Left ventricle myocardium inferior (tissue), 1 donor: ENCODE measurements at regions not wholly inside any gene's neighbourhood (a gene's known extent, or its start where the extent isn't known, plus 50 kb on each side); places are given as distances from the start of the nearest gene placed in this dataset.

Experiments used
- DNase-seq: peaks from one replicate; pipeline ENCODE4 v3.0.0-alpha.2; 2020
- H3K27ac ChIP-seq: fragments of 200-600 bp; replicated peaks from 2 replicates; pipeline ENCODE4 v1.8.0; 2021
- H3K27me3 ChIP-seq: fragments of 200-600 bp; 2 replicates; pipeline ENCODE4 v1.8.0; 2021; ENCODE audit warnings: low read depth
- H3K36me3 ChIP-seq: fragments of 200-600 bp; 2 replicates; pipeline ENCODE4 v1.8.0; 2021
- H3K4me1 ChIP-seq: fragments of 200-600 bp; 2 replicates; pipeline ENCODE4 v1.8.0; 2021
- H3K4me3 ChIP-seq: fragments of 200-600 bp; 2 replicates; pipeline ENCODE4 v1.8.0; 2021; ENCODE audit warnings: mild to moderate bottlenecking, moderate library complexity
- H3K9me3 ChIP-seq: fragments of 200-600 bp; replicated peaks from 2 replicates; pipeline ENCODE4 v1.8.0; 2021
- CTCF ChIP-seq: fragments of 200-600 bp; IDR thresholded peaks from 2 replicates; pipeline ENCODE4 v1.8.0; 2021; ENCODE audit warnings: antibody characterized with exemption, mild to moderate bottlenecking, borderline replicate concordance
- intact Hi-C: fragments of 100-400 bp; cut with micrococcal nuclease; formaldehyde crosslinking; loops from one replicate; pipeline ENCODE4 v1.11.0; 2022
- donor health status: DM: no; HTN: yes; CAD: no; lungs with severe emphysema.

DNA sequence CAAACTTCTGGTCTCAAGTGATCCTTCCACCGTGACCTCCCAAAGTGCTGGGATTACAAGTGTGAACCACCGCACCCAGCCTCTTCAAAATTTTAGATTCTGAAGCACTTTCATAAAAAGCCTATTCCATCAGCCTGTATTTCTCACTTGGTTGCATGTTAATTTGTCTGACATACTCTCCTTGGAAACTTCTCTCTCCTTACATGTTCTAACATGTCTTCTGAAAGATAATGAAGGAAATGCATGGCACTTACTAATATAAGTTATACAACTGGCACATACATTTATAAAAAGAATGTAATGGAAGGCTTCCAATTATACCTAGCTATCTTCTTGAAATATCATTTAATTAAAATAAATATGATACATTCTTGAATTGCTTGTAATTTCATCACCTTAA, 597.5 kb downstream of the TBC1D32 start:
- DNase-seq, result no peak
- intact Hi-C loops, result no loop called here
- H3K36me3 ChIP-seq, result no peaks in the 10 kb centered on the region
- no peaks in the 10 kb centered on the region for H3K27me3 ChIP-seq
- no peak overlapping the region for H3K4me3 ChIP-seq
- no peaks in the 10 kb centered on the region for H3K4me1 ChIP-seq
- no peak overlapping the region for H3K27ac ChIP-seq
- TF ChIP-seq CTCF, result no peak
- H3K9me3 ChIP-seq, result peaks cover 18% of the 10 kb centered on the region

DNA sequence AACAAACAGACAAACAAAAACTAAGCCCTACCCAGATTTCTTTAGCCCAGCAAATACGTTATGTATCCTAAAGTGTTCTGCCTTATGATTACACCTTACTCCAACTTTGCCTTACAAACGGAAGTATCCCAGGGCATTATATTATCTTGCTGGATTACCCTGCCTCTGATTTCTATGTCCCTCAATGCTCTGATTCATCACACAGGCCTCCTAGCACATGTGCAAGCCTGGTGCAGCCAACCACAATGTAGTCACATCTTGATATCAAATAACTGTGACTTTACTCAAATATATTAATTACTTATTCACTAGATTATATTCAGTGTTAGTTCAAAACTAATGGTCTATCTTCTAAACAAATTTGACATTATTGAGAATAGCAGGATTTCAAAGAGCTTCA, 598.6 kb downstream of the TBC1D32 start:
- no peaks in the 10 kb centered on the region for H3K36me3 ChIP-seq
- intact Hi-C loops, result no loop called here
- DNase-seq, result no peak
- TF ChIP-seq CTCF, result no peak
- H3K27me3 ChIP-seq, result no peaks in the 10 kb centered on the region
- peaks cover 25% of the 10 kb centered on the region for H3K9me3 ChIP-seq
- H3K4me1 ChIP-seq, result no peaks in the 10 kb centered on the region
- H3K4me3 ChIP-seq, result no peak overlapping the region
- H3K27ac ChIP-seq, result no peak overlapping the region

DNA sequence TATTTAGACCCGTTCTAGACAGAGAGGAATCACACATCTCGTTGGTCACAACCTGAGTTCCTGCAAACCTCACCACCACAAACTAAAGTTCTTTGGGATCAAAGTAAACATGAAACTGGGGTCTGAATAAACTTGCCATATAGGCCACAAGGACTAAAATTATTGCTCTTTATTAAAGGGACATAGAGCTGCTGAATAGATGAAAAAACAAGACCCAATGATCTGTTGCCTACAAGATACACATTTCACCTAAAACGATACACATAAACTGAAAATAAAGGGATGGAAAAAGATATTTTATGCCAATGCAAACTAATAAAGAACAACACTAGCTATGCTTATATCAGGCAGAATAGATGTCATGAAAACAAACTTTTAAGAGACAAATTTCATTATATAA, 623.0 kb downstream of the TBC1D32 start:
- H3K27me3 ChIP-seq, result no peaks in the 10 kb centered on the region
- H3K9me3 ChIP-seq, result peaks cover 56% of the 10 kb centered on the region
- H3K27ac ChIP-seq, result no peak overlapping the region
- no peak for TF ChIP-seq CTCF
- H3K4me3 ChIP-seq, result no peak overlapping the region
- no peaks in the 10 kb centered on the region for H3K4me1 ChIP-seq
- intact Hi-C loops, result no loop called here
- H3K36me3 ChIP-seq, result no peaks in the 10 kb centered on the region
- DNase-seq, result no peak

DNA sequence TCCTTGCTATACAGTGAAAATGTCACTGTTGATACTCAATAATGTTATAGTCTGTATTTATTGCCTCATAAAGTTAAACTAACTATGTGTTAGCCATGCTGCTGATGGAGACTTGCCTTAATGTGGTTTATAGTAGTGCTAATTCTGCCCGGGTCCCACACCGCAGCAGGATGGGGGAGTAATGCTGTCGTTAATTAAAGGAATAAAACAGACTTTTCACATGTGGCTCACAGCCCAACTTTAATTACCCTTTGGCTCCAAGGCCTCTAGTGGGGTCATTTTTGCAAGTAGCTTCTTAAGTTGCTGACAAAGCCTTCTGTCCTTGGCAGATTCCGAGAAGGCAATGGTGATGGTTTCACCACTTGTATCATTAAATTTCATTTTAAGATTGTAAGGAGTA, 634.3 kb downstream of the TBC1D32 start:
- Histone ChIP-seq H3K4me1 (no peaks in the 10 kb centered on the region), H3K27ac (no peak overlapping the region), H3K36me3 (no peaks in the 10 kb centered on the region), H3K9me3 (peaks cover 9% of the 10 kb centered on the region), H3K27me3 (no peaks in the 10 kb centered on the region), H3K4me3 (no peak overlapping the region)
- no peak for DNase-seq
- intact Hi-C loops, result no loop called here
- TF ChIP-seq CTCF, result no peak

DNA sequence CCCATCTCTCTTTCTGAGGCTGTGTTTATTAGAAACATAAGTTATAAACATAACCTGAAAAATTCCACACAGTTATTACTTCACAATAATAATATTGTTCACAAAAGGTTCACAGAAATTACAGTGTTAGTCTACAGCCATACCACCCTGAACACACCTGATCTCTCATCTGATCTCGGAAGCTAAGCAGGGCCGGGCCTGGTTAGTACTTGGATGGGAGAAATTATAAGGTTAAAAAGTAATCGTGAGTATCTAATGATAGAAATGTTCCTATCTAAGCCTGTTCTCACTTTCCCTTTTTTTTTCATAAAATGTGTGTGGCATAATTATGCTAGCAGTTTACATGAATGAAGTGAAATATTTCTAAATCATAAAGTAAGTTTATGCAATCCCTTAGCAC, 647.8 kb downstream of the TBC1D32 start:
- H3K4me3 ChIP-seq, result no peak overlapping the region

More for the DNA sequence above, 647.8 kb downstream of the TBC1D32 start:
- no peaks in the 10 kb centered on the region for H3K36me3 ChIP-seq
- H3K27me3 ChIP-seq, result no peaks in the 10 kb centered on the region
- no peak overlapping the region for H3K27ac ChIP-seq
- no peaks in the 10 kb centered on the region for H3K4me1 ChIP-seq
- TF ChIP-seq CTCF, result no peak
- no peak for DNase-seq
- peaks cover 4% of the 10 kb centered on the region for H3K9me3 ChIP-seq
- intact Hi-C loops, result no loop called here
